HG02763 (cell line): ENCODE measurements at regions not wholly inside any gene's neighbourhood (a gene's known extent, or its start where the extent isn't known, plus 50 kb on each side); places are given as distances from the start of the nearest gene placed in this dataset.

Experiments
- ATAC-seq: cut with Tn5 transposase; IDR thresholded peaks from one replicate; pipeline ENCODE4 v1.9.1; 2021; ENCODE audit warnings: mild to moderate bottlenecking, moderate library complexity; ENCODE audit not compliant: unreplicated experiment

- no peak for ATAC-seq
Observed at GRCh38 chr12:24724814-24725213, 224.1 kb downstream of the BCAT1 start.

GRCh38 chr12:24723759-24724158 lies 225.1 kb downstream of the BCAT1 start:
- no peak for ATAC-seq

GRCh38 chr12:24721191-24721590 lies 227.7 kb downstream of the BCAT1 start:
- no peak for ATAC-seq

- ATAC-seq = peak; percentile 79
Observed at GRCh38 chr12:24719293-24719721, 229.6 kb downstream of the BCAT1 start.

GRCh38 chr12:24718617-24719016 lies 230.3 kb downstream of the BCAT1 start:
- no peak for ATAC-seq

GRCh38 chr12:24714237-24714636 lies 234.7 kb downstream of the BCAT1 start:
- no peak for ATAC-seq

GRCh38 chr12:24711056-24712008 lies 237.6 kb downstream of the BCAT1 start:
- ATAC-seq = no peak

- ATAC-seq = no peak
Observed at GRCh38 chr12:24709216-24709615, 239.7 kb downstream of the BCAT1 start.

GRCh38 chr12:24708718-24709117 lies 240.2 kb downstream of the BCAT1 start:
- ATAC-seq = no peak

GRCh38 chr12:24708043-24708442 lies 240.9 kb downstream of the BCAT1 start:
- no peak for ATAC-seq

GRCh38 chr12:24707334-24707733 lies 241.6 kb downstream of the BCAT1 start:
- ATAC-seq = no peak

GRCh38 chr12:24705741-24706358 lies 243.1 kb downstream of the BCAT1 start:
- peak; percentile 99 for ATAC-seq

- ATAC-seq = peak; percentile 7
Observed at GRCh38 chr12:24705216-24705615, 243.7 kb downstream of the BCAT1 start.

- no peak for ATAC-seq
Observed at GRCh38 chr12:24701343-24701742, 247.6 kb downstream of the BCAT1 start.

GRCh38 chr12:24698972-24699371 lies 249.9 kb downstream of the BCAT1 start:
- ATAC-seq = no peak

GRCh38 chr12:24697769-24698168 lies 251.1 kb downstream of the BCAT1 start:
- ATAC-seq = no peak

GRCh38 chr12:24697295-24697694 lies 251.6 kb downstream of the BCAT1 start:
- ATAC-seq = no peak

GRCh38 chr12:24696800-24697199 lies 252.1 kb downstream of the BCAT1 start:
- no peak for ATAC-seq

GRCh38 chr12:24695657-24696329 lies 253.1 kb downstream of the BCAT1 start:
- ATAC-seq = no peak

GRCh38 chr12:24695103-24695502 lies 253.8 kb downstream of the BCAT1 start:
- ATAC-seq = no peak

GRCh38 chr12:24688601-24689000 lies 260.3 kb downstream of the BCAT1 start:
- no peak for ATAC-seq

GRCh38 chr12:24681570-24681969 lies 267.3 kb downstream of the BCAT1 start:
- ATAC-seq = no peak
